NCI-H748 (cell line): ENCODE measurements at regions not wholly inside any gene's neighbourhood (a gene's known extent, or its start where the extent isn't known, plus 50 kb on each side); places are given as distances from the start of the nearest gene placed in this dataset.
A peak's percentile ranks its signal among the peaks of the same experiment; 100 is the strongest.
"Not testable (repeated sequence)": the region's sequence is repeated elsewhere in the genome, so short reads cannot be mapped to it uniquely, and the experiment has no call there.

Experiments
- DNase-seq: peaks from one replicate; lab custom pipeline; 2025; ENCODE audit not compliant: unreplicated experiment; lab: John Stamatoyannopoulos, UW

DNA sequence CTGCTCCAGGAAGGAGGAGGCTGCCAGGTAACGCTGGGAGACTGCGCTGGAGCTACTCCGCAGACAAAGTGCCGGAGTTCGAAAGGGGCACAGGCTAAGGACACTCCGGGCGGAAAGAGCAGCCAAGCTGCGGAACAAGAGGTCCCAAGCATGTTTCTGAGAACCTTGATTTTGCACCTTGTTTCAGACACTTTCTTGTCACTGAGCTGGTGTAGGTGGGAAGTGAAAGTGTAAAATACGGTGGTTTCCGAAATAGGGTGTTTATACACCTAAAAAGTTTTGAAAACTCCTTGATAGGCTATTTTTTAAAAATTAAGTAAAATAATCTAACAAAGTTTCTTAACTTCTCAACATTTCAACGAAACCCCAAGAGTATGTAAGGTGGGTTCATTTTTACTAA is 278.2 kb downstream of the ANAPC1 start:
- DNase-seq, result not testable (repeated sequence)

DNA sequence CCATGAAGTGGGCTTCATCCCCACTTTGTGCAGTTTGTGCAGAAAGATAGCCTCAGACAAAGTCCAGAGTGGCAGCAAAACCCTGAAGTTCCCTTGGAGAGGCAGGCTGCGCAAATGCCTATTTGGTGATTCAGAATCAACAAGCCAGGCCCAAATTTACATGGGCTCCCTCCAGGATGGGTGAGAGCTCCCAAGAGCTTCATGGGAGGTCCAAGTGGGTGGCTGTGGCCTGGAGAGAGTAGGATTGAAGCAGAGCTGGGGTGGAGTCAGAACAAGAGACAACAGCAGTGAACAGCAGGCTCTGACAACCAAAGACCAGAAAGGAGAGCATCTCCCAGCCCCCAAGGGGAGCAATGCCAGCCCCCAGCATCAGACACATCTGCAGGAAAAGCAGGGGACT is 277.4 kb downstream of the ANAPC1 start:
- DNase-seq, result not testable (repeated sequence)

DNA sequence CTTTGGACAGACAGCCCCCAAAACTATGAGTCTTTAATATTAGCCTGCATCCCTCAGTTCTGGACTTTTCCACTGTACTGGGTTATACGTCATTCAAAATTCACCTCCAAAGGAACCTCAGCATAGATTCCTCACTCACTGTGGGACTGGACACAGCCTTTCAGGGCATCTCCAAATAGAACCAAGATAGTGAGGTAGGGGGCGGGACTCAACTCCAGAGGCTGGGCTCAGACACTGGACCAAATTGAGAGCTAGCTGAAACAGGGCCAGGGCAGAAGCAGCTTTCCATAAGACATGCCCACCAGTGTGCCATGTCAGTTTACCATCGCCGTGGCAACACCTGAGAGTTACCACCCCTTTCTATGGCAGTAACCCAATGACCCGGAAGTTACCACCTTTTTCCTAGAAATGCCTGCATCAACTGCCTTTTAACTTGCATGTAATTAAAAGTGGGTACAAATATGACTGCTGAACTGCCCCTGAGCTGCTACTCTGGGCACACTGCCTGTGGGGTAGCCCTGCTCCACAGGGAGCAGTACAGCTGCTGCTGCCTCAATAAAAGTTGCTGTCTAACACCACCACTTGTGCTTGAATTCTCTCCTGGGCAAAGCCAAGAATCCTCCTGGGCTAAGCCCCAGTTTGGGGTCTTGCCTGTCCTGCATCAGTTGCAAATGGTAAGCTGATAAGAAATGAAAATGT is 274.7 kb downstream of the ANAPC1 start:
- DNase-seq, result not testable (repeated sequence)

DNA sequence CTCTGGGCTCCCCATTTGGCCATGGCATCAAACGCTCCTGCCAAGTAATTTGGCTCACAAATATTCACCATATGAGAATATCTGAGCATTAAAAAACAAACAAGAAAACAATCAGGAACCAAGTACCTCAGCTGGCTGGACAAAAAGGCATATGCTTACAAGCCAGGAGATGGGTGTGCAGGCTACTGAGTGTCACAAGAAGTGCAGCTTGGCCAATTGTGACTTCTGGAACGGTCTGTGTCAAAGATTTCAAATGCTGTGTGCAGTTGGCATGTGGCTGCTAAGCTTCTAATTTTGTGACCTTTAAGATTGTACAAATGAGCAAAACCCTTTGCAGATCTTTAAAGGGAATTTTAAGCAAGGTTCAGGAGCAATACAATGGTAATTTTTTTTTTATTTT is 274.0 kb downstream of the ANAPC1 start:
- not testable (repeated sequence) for DNase-seq

DNA sequence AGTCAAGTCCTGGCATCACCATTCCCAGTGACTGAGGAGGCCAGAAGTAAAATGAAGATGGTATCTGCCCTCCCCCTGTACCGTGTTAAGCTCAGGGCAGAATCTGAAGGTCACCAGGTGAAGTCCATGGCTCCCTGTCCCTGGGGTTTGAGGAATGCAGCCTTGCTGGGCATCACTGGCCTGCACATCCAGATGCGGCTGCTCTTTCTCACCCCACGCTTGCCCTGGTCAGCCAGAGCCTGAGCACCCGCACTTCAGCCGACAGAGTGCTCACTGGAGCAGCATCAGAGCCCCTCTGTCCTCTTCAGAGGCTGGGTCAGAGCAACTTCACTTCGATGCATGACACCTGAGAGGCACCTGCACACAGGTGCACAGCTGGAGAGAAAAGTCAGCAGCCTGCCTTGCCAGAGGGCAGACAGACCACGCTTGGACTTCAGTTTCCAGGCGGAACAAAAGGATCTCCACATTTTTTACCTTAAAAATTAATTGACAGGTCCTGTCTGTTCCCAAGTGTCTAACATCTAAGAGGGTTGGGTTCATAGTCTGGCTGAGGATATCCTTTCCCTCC is 267.3 kb downstream of the ANAPC1 start:
- no peak for DNase-seq

DNA sequence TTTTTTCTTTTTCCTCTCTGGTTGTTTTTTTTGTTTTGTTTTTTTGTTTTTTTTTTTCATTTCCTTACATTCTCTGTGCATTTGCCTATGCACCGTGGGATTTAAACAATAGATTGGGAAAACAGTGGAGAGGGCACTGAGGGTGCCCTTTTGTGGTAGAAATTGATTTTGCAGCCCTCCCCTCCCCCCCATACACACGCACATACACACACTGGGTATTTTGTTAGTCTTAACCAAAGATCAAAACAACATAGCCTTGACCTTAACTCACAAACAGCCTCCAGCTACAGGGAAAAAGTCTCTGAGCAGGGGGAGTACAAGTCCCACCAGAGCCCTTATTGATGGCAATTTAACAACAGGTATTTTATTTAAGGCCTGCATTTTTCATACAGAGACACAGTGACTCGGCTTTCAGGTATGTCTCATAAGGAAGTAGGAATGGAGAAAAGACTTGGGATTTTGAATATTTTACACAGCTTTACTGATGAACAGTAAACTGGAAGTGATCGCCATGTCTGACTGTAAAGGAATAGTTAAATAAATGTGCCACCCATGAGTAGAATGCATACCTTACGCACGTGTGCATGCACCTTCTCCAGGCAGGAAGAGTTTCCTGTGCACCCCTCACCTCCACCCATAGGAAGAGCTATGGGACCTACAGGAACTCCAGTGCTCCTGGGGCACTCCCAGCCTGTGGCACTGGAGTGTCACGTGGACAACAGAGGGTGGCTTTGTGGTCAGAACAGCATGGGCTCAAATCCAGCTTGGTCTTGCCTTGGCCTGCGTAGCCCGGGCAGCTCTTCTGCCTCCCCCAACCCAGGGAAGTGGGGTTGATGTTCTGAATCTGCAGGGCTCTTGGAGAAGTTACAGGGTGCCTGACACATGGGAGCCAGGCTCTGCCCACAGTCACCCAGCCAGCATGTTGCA is 266.4 kb downstream of the ANAPC1 start:
- no peak for DNase-seq

DNA sequence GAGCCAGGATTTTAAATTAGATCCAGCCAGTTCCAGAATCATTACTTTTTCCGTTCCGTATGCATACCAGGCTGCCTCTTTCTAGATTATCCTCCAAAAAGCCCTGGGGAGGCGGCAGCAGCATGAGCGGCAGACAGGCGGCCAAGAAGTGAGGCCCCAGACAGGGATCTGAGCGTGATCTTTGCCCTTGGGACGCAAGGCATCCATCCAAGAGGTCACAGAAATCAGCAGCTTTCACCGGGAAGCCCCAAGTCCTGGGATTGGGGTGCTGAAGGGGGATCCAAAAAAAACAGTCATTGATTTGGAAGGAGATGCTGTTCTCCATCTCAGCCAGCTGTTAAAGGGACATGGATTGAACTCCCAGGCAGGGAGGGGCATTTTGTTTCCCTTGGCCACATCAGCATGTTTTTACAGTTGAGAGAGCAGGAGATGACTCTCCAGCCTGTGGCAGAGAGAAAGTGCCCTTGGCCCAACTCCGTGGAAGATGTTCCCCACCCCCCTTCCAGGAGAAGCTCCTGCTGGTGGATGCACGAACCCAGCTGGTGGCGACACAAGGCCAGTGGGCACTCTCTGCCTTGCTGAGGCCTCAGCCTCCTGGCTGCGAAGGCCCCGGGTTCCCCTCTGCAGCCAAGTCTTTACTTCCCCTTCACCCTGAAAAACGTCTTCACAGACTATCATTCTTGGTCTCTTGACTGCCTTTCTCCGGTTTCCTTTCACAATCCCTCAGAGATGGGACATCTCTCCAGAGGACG is 265.6 kb downstream of the ANAPC1 start:
- no peak for DNase-seq

DNA sequence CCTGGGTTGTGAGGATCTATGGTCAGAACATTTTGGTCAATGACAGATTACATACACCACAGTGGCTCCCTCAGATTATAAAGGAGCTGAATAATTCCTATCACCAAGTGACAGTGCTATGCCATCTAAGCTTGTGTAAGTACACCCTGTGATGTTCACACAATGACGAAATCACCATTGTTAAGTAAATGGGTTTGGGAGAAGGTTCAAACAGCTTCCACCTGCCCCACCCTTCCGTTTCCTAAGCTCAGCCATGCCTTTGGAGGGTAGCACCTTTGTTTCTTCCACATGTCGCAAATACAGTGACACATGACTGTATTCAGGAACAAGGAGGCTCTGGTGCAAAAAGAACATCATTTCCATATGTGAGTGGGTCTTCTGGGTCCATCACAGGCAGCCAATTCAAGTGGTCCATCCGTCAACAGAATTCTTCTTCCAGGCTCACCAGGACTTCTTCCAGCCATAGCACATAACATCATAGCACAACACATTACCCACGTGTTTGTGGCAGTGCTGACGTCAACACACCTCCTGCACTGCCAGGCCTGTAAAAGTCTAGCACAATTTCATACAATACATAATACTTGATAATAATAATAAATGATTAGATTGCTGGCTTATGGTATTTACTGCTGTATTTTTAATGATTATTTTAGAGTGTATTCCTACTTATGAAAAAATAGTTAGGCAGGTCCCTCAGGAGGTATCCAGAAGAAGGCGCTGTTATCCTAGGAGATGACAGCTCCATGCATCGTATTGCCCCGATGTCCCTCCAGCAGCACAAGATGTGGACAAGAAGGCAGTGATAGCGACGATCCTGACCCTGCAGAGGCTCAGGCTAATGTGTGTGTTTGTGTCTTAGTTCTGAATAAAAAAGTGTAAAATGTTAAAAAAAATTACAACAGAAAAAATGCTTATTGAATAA is 264.8 kb downstream of the ANAPC1 start:
- peak; percentile 26 for DNase-seq

DNA sequence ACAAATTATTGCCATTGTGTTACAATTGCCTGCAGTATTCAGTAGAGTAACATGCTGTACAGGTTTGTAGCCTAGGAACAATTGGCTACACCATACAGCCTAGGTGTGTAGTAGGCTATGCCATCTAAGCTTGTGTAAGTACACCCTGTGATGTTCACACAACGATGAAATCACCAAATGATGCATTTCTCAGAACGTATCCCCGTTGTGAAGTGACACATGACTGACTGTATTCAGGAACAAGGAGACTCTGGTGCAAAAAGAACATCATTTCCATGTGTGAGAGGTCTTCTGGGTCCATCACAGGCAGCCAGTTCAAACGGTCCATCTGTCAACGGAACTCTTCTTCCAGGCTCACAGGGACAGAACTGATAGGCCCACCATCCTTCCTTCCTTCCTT is 263.7 kb downstream of the ANAPC1 start:
- no peak for DNase-seq

DNA sequence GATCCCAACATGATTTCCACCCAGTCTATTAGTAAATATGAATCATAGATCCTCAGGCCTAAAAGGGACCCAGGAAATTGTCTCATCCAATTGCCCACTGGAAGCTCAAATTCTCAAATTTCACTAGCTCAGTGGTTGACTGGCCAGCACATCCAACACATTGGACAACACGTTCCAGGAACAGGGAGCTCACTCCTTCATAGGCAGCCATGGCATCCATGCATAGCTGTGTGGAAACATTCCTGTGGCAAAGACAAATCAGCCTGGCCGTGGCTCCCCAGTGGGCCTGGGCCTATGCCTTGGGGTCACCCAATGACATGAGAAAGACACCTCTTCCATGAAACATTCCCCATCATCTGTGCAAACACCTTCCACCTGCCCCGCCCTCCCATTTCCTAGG is 261.1 kb downstream of the ANAPC1 start:
- DNase-seq, result no peak

DNA sequence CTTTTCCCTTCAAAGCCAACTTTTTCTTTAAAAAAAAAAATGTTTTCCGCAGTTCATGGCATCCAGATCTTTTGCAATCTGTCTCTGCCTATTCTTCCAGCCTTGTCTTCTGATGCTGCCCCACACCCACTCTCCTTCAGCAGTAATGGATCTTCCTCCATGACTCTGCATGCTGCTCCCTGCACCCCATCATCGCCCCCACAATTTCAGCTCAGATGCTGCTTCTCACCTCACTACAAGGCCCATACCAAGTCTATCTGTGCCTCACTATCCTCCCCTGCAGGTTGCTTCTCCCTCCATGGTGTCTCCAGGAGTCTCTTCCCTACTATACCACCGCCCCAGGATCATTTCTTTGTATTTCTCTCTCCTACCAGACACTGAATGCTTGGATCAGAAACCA is 260.6 kb downstream of the ANAPC1 start:
- no peak for DNase-seq

DNA sequence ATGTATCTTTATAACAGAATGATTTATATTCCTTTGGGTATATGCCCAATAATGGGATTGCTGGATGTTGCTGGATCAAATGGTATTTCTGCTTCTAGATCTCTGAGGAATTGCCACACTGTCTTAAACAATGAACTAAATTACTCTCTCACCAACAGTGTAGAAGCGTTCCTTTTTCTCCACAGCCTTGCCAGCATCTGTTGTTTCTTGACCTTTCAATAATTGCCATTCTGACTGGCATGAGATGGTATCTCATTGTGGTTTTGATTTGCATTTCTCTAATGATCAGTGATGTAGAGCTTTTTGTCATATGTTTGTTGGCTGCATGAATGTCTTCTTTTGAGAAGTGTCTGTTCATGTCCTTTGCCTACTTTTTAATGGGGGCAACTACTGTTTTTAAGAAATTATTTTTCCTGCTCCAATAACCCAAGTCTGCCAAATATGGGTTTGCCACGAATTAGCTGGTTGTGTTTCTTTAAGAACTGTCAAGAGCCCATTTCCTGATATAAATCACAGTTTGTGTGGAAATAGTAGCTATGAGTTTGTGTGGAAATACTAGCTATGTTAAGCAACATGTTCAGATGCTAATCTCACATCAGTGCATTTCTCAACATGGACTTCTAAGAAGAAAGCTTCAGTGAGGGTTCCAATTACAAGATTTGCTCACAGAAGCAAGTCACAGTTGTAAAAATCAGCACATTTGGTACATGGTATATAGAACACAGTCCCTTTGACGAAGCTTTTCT is 259.4 kb downstream of the ANAPC1 start:
- no peak for DNase-seq

DNA sequence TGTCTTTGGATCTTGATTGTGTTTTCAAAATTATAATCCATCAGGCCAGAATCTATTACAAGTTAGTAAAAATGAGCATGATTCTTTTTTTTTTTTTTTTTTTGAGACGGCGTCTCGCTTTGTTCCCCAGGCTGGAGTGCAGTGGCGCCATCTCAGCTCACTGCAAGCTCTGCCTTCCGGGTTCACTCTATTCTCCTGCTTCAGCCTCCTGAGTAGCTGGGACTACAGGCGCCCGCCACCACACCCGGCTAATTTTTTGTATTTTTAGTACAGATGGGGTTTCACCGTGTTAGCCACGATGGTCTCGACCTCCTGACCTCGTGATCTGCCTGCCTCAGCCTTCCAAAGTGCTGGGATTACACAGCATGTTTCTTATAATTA is 258.8 kb downstream of the ANAPC1 start:
- not testable (repeated sequence) for DNase-seq

DNA sequence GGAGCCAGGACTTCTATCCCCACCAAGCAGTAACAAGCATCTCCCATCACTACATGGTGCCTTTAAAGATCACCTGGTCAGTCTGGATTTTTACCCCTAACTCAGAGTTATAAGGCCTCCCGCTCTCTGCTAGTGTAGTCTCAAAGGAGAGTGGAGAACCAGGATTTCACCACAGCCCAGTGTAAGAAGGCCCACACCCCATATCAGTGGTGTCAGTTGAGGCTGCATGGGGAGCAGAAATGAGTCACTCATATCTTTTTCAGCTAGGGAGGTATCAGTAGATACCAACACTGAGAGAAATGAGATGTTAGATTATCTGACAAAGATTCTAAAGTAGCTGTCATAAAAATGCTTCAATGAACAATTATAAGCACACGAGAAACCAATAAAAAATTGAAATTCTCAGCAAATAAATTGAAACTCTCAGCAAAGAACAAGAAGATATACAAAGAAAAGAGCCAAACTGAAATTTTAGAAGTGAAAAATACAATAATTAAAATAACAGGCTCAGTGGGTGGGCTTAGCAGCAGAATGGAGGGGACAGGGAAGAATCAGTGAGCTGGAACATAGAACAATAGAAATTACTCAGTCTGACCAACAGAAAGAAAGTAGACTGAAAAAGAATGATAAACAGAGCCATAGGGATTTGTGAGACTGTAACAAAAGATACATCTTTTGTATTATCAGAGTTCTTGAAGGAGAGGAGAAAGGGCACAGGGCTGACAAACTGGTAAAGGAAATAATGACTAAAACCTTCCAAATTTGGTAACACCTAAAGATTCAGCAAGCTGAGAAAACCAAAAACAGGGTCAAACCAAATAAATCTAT is 257.7 kb downstream of the ANAPC1 start:
- DNase-seq, result no peak

DNA sequence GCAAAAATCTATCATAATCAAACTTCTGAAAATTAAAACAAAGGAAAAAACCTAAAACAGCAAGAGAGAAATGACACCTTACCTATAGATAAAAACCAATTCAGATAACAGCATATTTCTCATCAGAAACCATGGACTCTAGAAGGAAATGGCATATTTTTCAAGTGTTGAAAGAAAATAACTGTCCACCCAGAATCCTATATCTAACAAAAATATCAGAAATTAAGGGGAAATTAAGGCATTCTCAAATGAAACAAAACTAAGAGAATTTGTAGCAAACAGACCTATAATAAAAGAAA is 257.2 kb downstream of the ANAPC1 start:
- no peak for DNase-seq

DNA sequence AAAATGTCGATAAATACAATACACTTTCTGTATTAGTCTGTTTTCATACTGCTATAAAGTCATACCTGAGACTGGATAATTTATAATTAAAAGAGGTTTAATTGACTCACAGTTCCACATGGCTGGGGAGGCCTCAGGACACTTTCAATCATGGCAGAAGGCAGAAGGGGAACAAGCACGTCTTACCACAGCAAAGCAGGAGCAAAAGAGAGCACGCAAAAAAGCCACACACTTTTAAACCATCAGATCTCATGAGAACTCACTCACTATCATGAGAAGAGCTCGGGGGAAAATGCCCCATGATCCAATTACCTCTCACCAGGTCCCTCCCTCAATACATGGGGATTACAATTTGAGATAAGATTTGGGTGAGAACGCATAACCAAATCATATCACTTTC is 256.7 kb downstream of the ANAPC1 start:
- DNase-seq, result no peak

DNA sequence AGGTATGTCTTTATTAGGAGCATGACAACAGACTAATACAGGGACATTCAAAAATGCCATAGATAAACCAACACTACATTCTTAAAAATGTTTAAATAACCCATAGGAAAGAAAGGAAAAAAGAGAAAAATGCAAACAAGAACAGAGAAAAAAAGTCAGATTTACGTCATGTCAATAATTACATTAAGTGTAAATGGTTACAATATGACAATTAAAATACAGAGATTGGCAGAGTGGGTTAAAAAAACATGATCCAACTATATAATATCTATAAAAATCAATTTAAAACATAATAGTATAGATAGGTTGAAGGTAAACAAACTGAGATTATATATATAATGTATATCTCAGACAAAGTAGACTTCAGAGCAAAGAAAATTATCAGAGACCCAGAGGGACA is 255.8 kb downstream of the ANAPC1 start:
- no peak for DNase-seq

DNA sequence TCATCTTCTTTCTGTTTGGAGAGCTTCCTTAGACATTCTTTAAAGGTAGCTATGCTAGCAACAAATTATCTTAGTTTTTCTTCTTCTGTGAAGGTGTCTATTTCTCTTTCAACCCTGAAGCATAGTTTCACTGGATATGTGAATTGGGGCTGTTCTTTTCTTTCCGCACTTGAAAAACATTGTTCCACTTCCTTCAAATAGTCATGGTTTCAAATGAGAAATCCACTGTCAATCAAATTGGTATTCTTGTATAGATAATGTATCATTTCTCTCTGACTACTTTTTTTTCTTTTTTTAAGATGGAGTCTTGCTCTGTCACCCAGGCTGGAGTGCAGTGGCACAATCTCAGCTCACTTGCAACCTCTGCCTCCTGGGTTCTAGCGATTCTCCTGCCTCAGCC is 254.0 kb downstream of the ANAPC1 start:
- no peak for DNase-seq

DNA sequence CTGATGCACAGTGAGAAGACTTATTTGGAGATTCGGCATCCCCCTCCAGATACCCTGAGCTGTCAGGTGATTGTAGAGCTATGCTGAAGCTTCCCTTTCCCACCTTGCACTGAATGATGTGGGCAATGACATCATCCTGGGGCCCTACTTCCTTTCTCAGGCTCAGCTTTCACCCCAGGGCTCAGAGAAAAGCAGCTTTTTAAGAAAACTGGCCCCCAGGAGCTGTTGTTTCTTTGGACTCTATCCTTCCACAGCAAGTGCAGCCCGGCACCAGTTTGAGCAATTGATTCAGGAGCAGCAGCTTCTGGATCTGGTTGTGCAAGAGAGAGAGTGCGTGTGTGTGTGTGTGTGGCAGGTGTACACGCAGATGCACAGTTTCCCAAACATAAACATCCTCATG is 251.3 kb downstream of the ANAPC1 start:
- no peak for DNase-seq
